Fibroblast of skin of back (primary cell): ENCODE measurements at regions not wholly inside any gene's neighbourhood (a gene's known extent, or its start where the extent isn't known, plus 50 kb on each side); places are given as distances from the start of the nearest gene placed in this dataset.
"Not testable (repeated sequence)": the region's sequence is repeated elsewhere in the genome, so short reads cannot be mapped to it uniquely, and the experiment has no call there.

Experiments used
- DNase-seq: peaks from one replicate; pipeline ENCODE4 v3.0.0-alpha.2; 2013

DNA sequence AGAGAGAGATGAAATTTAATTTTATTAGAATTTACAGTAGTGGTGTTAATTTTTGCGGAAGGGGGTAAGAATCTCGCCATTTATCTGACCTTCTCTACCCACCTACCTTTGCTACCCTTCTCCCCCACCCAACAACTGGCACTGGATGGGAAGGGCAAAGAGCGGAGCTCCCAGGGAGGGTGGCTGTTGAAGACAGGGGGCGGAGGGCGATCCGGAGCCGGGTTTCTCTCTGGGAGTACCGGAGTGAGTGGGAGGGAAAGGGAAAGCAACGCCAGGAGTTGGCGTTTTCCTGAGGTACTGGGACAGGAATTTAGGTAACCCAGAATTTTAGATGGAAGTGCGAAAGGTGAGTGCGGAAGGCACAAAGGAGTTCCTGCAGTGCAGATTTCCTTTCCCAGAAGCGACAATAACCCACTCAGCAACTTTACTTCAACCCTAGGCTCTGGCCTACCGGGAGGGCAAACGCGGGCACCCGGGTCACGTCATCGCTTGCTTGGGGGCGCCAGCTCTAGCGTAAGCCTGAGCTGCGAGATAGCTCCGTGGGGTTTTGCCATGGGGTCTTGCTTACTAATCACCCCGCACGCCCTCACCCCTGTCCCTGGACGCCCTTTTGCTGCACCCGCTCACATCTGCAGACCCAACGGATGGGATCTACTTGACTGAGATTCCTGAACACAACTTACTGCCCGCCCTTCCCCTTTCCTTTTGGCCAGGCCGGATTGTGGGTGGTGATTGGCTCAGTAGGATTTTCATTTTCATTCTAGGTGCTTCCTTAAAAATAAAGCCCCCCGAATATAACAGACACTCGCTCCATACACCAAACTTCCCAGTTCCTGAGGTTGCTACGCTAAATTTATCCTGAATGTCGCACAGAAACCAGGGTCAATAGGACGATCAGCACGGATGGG lies 413.0 kb upstream of the ESRRG start:
- no peak for DNase-seq

DNA sequence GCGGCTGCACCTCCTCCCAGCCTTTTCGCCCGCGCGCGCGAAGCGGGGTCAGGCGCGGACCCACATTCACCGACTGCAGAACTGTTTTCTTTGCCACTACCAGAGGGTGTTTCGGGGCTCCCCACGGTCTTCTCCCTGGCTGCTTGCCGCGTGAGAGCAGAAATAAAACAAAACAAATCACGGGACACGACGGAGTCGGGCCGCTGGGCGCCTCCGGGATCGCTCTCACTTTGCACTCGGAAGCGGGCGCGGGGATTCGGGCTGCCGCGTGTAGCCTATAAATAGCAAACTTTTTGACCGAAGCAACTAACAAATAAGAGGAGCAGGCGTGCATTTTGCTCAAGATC lies 412.3 kb upstream of the ESRRG start:
- DNase-seq = no peak

GRCh38 chr1:217134857-217135568 lies 411.8 kb upstream of the ESRRG start:
- DNase-seq = no peak

GRCh38 chr1:217133958-217134856 lies 411.0 kb upstream of the ESRRG start:
- DNase-seq = no peak

GRCh38 chr1:217133092-217133491 lies 409.9 kb upstream of the ESRRG start:
- DNase-seq = no peak

- DNase-seq = not testable (repeated sequence)
Observed at GRCh38 chr1:217123340-217123739, 400.1 kb upstream of the ESRRG start.

GRCh38 chr1:217117973-217118465 lies 394.8 kb upstream of the ESRRG start:
- DNase-seq = no peak

DNA sequence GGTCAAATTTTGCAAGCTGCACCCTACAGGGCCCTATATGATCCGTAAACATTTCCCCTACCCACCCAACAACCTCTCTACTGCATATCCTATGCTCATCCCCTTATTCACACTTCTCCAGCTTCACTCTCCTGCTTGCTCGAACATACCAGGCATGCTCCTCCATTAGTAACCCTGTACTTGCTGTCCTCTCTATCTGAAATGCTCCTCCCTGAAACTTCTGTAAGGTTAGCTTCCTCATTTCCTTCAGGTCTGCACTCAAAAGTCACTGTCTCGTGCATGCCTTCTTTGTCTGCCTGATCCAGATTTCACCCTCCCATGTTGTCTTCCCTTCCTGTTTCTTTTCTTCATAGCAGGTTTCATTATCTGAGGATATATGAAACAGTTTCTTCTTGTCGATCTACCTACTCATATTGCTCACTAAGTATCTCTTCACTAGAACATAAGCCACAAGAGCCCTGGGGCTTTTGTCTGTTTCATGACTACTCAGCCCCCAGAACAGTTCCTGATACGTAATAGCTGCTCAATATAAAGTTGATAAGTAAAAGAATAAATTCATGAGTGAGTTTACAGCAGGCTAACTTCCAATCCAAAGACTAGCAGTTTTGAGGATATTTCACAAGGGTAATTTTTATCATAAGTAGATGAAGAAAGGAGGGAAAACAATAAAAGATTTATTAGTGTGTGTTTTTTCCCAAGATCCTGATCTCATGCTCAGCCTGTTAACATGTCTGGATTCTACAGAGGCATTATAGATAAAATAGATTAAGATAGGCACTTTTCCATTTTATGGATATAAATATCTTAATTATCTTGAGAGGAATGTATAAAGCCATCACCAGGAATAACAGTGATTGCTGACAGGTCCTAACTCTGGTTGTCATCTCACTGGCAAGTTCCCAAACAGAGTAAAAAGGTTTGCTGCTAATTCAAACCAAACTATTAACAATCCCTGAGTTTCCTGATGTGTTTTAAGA lies 392.5 kb upstream of the ESRRG start:
- no peak for DNase-seq

- DNase-seq = peak; percentile 4
Observed at GRCh38 chr1:217109928-217110327, 386.7 kb upstream of the ESRRG start.

DNA sequence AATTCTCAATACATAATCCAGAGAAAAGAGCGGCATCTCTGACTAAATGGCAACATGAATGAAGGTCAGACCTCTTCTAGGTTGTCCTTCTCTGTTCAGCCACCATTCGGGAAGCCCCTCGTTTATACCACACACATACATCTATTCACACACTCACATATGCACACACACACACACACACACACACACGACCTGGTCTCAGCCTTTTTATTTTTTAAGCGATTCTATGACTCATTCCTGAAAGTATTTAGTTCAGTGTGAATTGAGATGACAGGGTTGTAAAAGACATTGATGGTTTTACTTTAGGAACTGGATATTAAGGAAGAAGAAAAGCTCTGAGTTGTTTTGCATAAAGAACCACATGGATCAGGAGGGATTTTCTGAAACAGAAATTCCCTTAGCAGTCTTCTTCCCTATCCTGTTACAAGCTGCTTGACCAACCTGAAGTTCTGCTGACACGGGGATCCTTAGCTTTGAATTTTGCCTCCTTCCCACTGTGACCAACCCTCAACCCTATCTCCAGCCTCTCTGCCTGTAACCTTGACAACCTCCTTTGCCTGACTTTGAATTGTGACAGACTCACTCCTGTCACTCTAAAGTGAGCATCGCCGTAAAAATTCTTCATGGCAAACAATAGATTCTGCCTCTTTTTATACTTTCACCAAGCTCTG lies 383.1 kb upstream of the ESRRG start:
- DNase-seq = peak; percentile 5

DNA sequence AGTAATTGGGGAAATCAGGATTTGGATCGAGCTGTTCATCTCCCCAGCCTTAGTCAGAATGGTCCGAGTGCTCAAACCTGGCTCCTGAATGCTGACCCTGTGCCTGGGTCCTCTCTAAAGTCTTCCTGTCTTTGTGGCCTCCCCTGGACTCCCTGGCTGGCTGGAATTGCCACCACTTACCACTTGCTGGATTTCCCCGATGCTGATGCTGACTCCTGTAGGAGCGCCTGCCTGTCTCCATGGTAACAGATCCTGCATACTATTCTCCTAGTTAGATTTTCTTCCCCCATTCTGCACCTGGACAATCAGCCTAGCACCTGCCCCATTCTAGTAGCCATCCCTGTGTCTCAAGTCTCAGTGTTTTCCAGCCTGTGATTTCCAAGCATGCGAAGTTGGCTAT lies 382.2 kb upstream of the ESRRG start:
- no peak for DNase-seq

DNA sequence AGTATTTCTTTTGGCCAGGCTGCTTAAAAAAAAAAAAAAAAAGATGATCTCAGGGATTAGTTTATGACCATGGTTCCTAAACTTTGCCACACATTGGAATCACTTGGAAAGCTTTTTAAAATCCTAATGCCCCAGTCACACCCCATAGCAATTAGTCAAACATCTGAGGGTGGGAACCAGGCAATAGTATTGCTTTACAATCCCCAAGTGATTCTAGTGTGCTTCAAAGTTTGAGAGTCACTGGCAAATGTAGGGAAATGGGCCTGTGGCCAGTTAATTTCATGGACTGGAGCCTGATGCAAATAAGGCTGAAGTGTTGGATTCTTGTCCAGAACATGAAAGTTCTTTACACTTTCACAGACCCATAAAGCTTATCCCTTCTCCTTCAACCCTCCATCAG lies 374.6 kb upstream of the ESRRG start:
- no peak for DNase-seq

- DNase-seq = no peak
Observed at GRCh38 chr1:217096200-217096599, 373.0 kb upstream of the ESRRG start.

GRCh38 chr1:217095050-217095622 lies 371.9 kb upstream of the ESRRG start:
- no peak for DNase-seq

DNA sequence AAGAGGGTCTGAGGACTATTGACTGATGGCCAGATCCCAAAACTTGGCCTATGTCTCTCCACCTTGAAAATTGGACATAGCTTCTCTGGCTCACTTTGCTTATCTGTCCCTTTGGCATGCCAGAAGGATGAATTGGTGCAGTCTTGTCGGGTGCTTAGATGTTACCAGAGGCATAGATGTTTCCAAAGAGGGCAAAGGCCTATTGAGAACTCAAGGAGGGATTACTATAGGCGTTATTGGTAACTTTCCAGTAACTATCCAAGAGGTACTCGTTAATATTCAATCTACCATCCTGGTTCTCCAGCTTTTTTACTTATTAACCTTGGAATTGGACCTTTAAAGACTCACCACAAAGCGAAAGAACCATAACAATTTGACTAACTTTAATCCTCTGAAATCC lies 368.3 kb upstream of the ESRRG start:
- DNase-seq = no peak

GRCh38 chr1:217090060-217090911 lies 367.1 kb upstream of the ESRRG start:
- no peak for DNase-seq

- DNase-seq = peak; percentile 35
Observed at GRCh38 chr1:217089361-217090014, 366.3 kb upstream of the ESRRG start.

DNA sequence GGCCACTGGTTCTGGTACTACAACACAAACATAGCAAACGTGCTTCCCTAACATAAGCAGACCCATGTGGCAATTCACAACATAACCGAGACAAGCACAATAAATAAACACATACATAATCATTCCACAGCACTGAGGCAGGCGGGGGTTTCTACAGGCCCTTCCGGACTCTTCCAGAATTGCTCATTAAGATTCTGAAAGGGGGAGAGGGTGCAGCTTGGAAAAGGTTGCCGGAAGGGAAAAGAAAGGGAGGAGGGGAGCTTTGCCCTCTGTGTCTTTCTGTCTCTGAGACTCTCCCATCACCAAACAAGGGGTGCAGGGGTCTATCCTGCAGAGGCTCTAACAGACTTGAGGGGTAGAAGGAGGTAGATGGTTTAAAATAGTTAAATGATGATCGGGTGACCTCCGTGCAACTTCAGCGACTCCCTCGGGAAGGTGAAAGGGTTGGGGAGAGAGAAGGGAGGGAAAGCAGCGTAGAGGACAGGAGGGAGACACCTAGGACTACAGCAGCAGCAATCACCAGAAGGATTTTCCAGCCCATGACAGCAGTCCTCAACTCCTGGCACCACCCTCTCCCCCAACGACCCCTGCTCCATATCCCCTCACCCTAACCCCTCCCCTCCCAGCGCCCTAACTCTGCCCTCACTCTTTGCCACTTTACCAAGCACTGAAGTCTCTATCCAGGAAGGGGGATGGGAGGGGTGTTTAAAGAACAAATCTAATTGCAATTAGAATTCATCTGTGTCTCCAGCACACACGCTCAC lies 365.5 kb upstream of the ESRRG start:
- peak; percentile 1 for DNase-seq
